ENCODE measurements at regions not wholly inside any gene's neighbourhood (a gene's known extent, or its start where the extent isn't known, plus 50 kb on each side); places are given as distances from the start of the nearest gene placed in this dataset.

GRCh38 chr3:117277816-117278215, 568.2 kb downstream of the TUSC7 start:
- no peak overlapping the region for H3K27ac ChIP-seq
- no peak for DNase-seq (ENCODE audit: low read depth, low spot score)

GRCh38 chr3:117278424-117279190, 569.0 kb downstream of the TUSC7 start:
- H3K27ac ChIP-seq: no peak overlapping the region
- peak; percentile 14 for DNase-seq (ENCODE audit: low read depth, low spot score)

GRCh38 chr3:117281371-117281770, 571.8 kb downstream of the TUSC7 start:
- no peak for DNase-seq (ENCODE audit: low read depth, low spot score)

GRCh38 chr3:117282566-117282965, 573.0 kb downstream of the TUSC7 start:
- no peak for DNase-seq (ENCODE audit: low read depth, low spot score)
- H3K27ac ChIP-seq: no peak overlapping the region

More at GRCh38 chr3:117281371-117281770, 571.8 kb downstream of the TUSC7 start:
- H3K27ac ChIP-seq: no peak overlapping the region

GRCh38 chr3:117285737-117286136, 576.2 kb downstream of the TUSC7 start:
- DNase-seq (ENCODE audit: low read depth, low spot score): no peak
- H3K27ac ChIP-seq: no peak overlapping the region

- no peak for DNase-seq (ENCODE audit: low read depth, low spot score)
- H3K27ac ChIP-seq: no peak overlapping the region
Observed at GRCh38 chr3:117286488-117286887, 576.9 kb downstream of the TUSC7 start.

GRCh38 chr3:117287602-117288001, 578.0 kb downstream of the TUSC7 start:
- no peak for DNase-seq (ENCODE audit: low read depth, low spot score)

GRCh38 chr3:117291476-117291875, 581.9 kb downstream of the TUSC7 start:
- DNase-seq (ENCODE audit: low read depth, low spot score): no peak
- H3K27ac ChIP-seq: no peak overlapping the region

More at GRCh38 chr3:117287602-117288001, 578.0 kb downstream of the TUSC7 start:
- no peak overlapping the region for H3K27ac ChIP-seq

GRCh38 chr3:117297065-117297464, 587.5 kb downstream of the TUSC7 start:
- no peak for DNase-seq (ENCODE audit: low read depth, low spot score)
- no peak overlapping the region for H3K27ac ChIP-seq

- no peak for DNase-seq (ENCODE audit: low read depth, low spot score)
- no peak overlapping the region for H3K27ac ChIP-seq
Observed at GRCh38 chr3:117297541-117297940, 588.0 kb downstream of the TUSC7 start.

GRCh38 chr3:117298273-117298672, 588.7 kb downstream of the TUSC7 start:
- no peak for DNase-seq (ENCODE audit: low read depth, low spot score)
- no peak overlapping the region for H3K27ac ChIP-seq

GRCh38 chr3:117302428-117302827, 592.8 kb downstream of the TUSC7 start:
- no peak for DNase-seq (ENCODE audit: low read depth, low spot score)
- no peak overlapping the region for H3K27ac ChIP-seq

- DNase-seq (ENCODE audit: low read depth, low spot score): no peak
- H3K27ac ChIP-seq: no peak overlapping the region
Observed at GRCh38 chr3:117303443-117303842, 593.9 kb downstream of the TUSC7 start.

GRCh38 chr3:117304681-117305080, 595.1 kb downstream of the TUSC7 start:
- no peak for DNase-seq (ENCODE audit: low read depth, low spot score)
- no peak overlapping the region for H3K27ac ChIP-seq

- no peak for DNase-seq (ENCODE audit: low read depth, low spot score)
- H3K27ac ChIP-seq: no peak overlapping the region
Observed at GRCh38 chr3:117305681-117306080, 596.1 kb downstream of the TUSC7 start.

GRCh38 chr3:117306299-117306698, 596.7 kb downstream of the TUSC7 start:
- H3K27ac ChIP-seq: no peak overlapping the region
- no peak for DNase-seq (ENCODE audit: low read depth, low spot score)

- no peak for DNase-seq (ENCODE audit: low read depth, low spot score)
- H3K27ac ChIP-seq: no peak overlapping the region
Observed at GRCh38 chr3:117308353-117308752, 598.8 kb downstream of the TUSC7 start.

- H3K27ac ChIP-seq: no peak overlapping the region
- DNase-seq (ENCODE audit: low read depth, low spot score): no peak
Observed at GRCh38 chr3:117308756-117309155, 599.2 kb downstream of the TUSC7 start.

GRCh38 chr3:117310536-117310935, 601.0 kb downstream of the TUSC7 start:
- no peak overlapping the region for H3K27ac ChIP-seq
- no peak for DNase-seq (ENCODE audit: low read depth, low spot score)

GRCh38 chr3:117314441-117315150, 605.0 kb downstream of the TUSC7 start:
- DNase-seq (ENCODE audit: low read depth, low spot score): no peak
- H3K27ac ChIP-seq: no peak overlapping the region

GRCh38 chr3:117322866-117323265, 613.3 kb downstream of the TUSC7 start:
- DNase-seq (ENCODE audit: low read depth, low spot score): no peak
- H3K27ac ChIP-seq: no peak overlapping the region

- no peak overlapping the region for H3K27ac ChIP-seq
Observed at GRCh38 chr3:117346901-117347300, 637.3 kb downstream of the TUSC7 start.

More at GRCh38 chr3:117346901-117347300, 637.3 kb downstream of the TUSC7 start:
- DNase-seq (ENCODE audit: low read depth, low spot score): no peak

All from epithelial cell of prostate (primary cell).